Endothelial cell of umbilical vein (primary cell): ENCODE measurements at regions not wholly inside any gene's neighbourhood (a gene's known extent, or its start where the extent isn't known, plus 50 kb on each side); places are given as distances from the start of the nearest gene placed in this dataset.

Experiments used
- BruUV-seq: library from RNA; stranded (reverse); fragments of 400-500 nt; replicated peaks from 2 replicates; lab custom pipeline; 2021; lab: Mats Ljungman, UMichigan
- CTCF ChIA-PET: fragments of 300-600, 350-600 bp; sonication (Branson Sonifier 250); formaldehyde crosslinking; loops from one replicate; lab custom pipeline; 2021; ENCODE audit warnings: antibody characterized with exemption, inconsistent platforms; lab: Charles Lee
- POLR2A ChIA-PET: fragments of 300-600, 350-600 bp; sonication (Branson Sonifier 250); formaldehyde crosslinking; loops from one replicate; lab custom pipeline; 2021; ENCODE audit warnings: antibody characterized with exemption, inconsistent platforms; lab: Charles Lee
- DNase-seq: peaks from one replicate; pipeline ENCODE4 v3.0.0-alpha.2; 2011; ENCODE audit warnings: low read depth, low spot score
- FAIRE-seq: peaks from 2 replicates; lab custom pipeline; 2011; peaks lifted over from hg19 to GRCh38; lab: Jason Lieb, UNC
- H2AFZ ChIP-seq: 2 replicates; pipeline ENCODE4 v1.6.0; 2012; ENCODE audit warnings: low read depth, low read length, control low read depth, inconsistent platforms
- H3K27ac ChIP-seq: 2 replicates; pipeline ENCODE4 v1.5.1; 2011; ENCODE audit warnings: low read depth, mild to moderate bottlenecking, control low read depth, low read length, moderate library complexity; ENCODE audit not compliant: insufficient read depth
- H3K27me3 ChIP-seq, 2 experiments: 2 replicates each; pipeline versions ENCODE4 v1.6.0 to v1.6.1; 2011; ENCODE audit warnings: low read length in 2 of 2, mixed read lengths in 1 of 2; ENCODE audit not compliant: control insufficient read depth in 2 of 2, insufficient read depth in 2 of 2
- H3K36me3 ChIP-seq, 2 experiments: 2 replicates in 1 of 2; 3 replicates in 1 of 2; pipeline ENCODE4 v1.5.1; 2011; ENCODE audit warnings: low read length in 2 of 2, mild to moderate bottlenecking in 1 of 2, moderate library complexity in 1 of 2; ENCODE audit not compliant: control insufficient read depth in 2 of 2, insufficient read depth in 2 of 2; ENCODE audit errors: extremely low read depth in 1 of 2
- H3K4me1 ChIP-seq: 3 replicates; pipeline ENCODE4 v1.5.1; 2011; ENCODE audit warnings: mild to moderate bottlenecking, low read length; ENCODE audit not compliant: control insufficient read depth, insufficient read depth; ENCODE audit errors: extremely low read depth
- H3K4me2 ChIP-seq: 2 replicates; pipeline ENCODE4 v1.6.1; 2011; ENCODE audit warnings: low read length, control low read depth, mixed read lengths; ENCODE audit not compliant: insufficient read depth
- H3K4me3 ChIP-seq, 3 experiments: fragments of 200-600 bp in 1 of 3; sonication (generic), shearing (Covaris generic) in 1 of 3; replicated peaks in 1 of 3; 2 replicates each; pipeline ENCODE4 v1.5.1; 2011 to 2016; ENCODE audit warnings: control low read depth in 3 of 3, low read length in 3 of 3, mild to moderate bottlenecking in 2 of 3, inconsistent platforms in 1 of 3, low read depth in 1 of 3, moderate library complexity in 1 of 3; ENCODE audit not compliant: insufficient read depth in 1 of 3
- H3K79me2 ChIP-seq: 2 replicates; pipeline ENCODE4 v1.6.0; 2012; ENCODE audit warnings: low read length, inconsistent platforms; ENCODE audit not compliant: control insufficient read depth, insufficient read depth
- H3K9ac ChIP-seq: replicated peaks from 2 replicates; pipeline ENCODE3; 2011; ENCODE audit warnings: low read length, control low read depth; ENCODE audit not compliant: insufficient read depth; ENCODE audit errors: extremely low read depth
- H3K9me1 ChIP-seq: replicated peaks from 3 replicates; pipeline ENCODE4 v1.6.0; 2011; ENCODE audit warnings: mild to moderate bottlenecking, low read length; ENCODE audit not compliant: control insufficient read depth, insufficient read depth; ENCODE audit errors: extremely low read depth
- H3K9me3 ChIP-seq: replicated peaks from 2 replicates; pipeline ENCODE4 v1.5.1; 2012; ENCODE audit warnings: low read length, inconsistent platforms; ENCODE audit not compliant: control insufficient read depth, insufficient read depth
- H4K20me1 ChIP-seq: replicated peaks from 2 replicates; pipeline ENCODE3; 2011; ENCODE audit warnings: mild to moderate bottlenecking, low read length; ENCODE audit not compliant: control insufficient read depth, insufficient read depth; ENCODE audit errors: extremely low read depth
- EZH2 ChIP-seq: IDR thresholded peaks from 2 replicates; pipeline ENCODE4 v1.6.1; 2012; ENCODE audit warnings: borderline replicate concordance, low read depth, mild to moderate bottlenecking, moderate library complexity, low read length, inconsistent platforms; ENCODE audit not compliant: severe bottlenecking
- FOS ChIP-seq: IDR thresholded peaks from 2 replicates; pipeline ENCODE4 v1.6.1; 2011; ENCODE audit warnings: mild to moderate bottlenecking, low read length, moderate library complexity, borderline replicate concordance; ENCODE audit not compliant: insufficient read depth
- GATA2 ChIP-seq: IDR thresholded peaks from 2 replicates; pipeline ENCODE4 v1.7.0; 2011; ENCODE audit warnings: low read depth, mild to moderate bottlenecking, moderate library complexity, mixed read lengths, low read length; ENCODE audit not compliant: insufficient read length, insufficient read depth
- JUN ChIP-seq: IDR thresholded peaks from 2 replicates; pipeline ENCODE4 v1.6.1; 2011; ENCODE audit warnings: borderline replicate concordance, low read depth; ENCODE audit not compliant: insufficient read length, insufficient read depth
- MYC ChIP-seq: IDR thresholded peaks from one replicate; pipeline ENCODE4 v1.6.1; 2011; ENCODE audit warnings: mild to moderate bottlenecking, low read depth, low read length
- POLR2A ChIP-seq: IDR thresholded peaks from 2 replicates; pipeline ENCODE4 v1.6.1; 2012; ENCODE audit warnings: low read depth, mild to moderate bottlenecking, control low read depth, low read length
- POLR2AphosphoS5 ChIP-seq: IDR thresholded peaks from 2 replicates; pipeline ENCODE4 v1.6.1; 2012; ENCODE audit warnings: low read depth, mild to moderate bottlenecking, control low read depth, low read length, moderate library complexity; ENCODE audit not compliant: insufficient read depth
- dilution Hi-C: fragments of 300-500 bp; cut with MboI; formaldehyde crosslinking; loops from one replicate; pipeline ENCODE4 v1.15.0; 2019; ENCODE audit warnings: low sequenced_read_pairs; ENCODE audit not compliant: extremely low pct_ligation_motif_present
- intact Hi-C: fragments of 100-400 bp; cut with micrococcal nuclease; formaldehyde crosslinking; loops from one replicate; pipeline ENCODE4 v1.10.0; 2022
- TF ChIP-seq, protein P1 (sequence below): IDR thresholded peaks from 2 replicates; pipeline ENCODE4 v1.6.1; 2011; ENCODE audit not compliant: insufficient read depth, insufficient read length
- TF ChIP-seq, protein P2 (sequence below), 2 donors: IDR thresholded peaks; 1 replicate in 1 of 2; 2 replicates in 1 of 2; pipeline ENCODE4 v1.5.1; 2011; ENCODE audit warnings: low read length in 2 of 2, mild to moderate bottlenecking in 2 of 2, moderate library complexity in 2 of 2, control low read depth in 1 of 2, inconsistent platforms in 1 of 2, low read depth in 1 of 2; ENCODE audit not compliant: insufficient read depth in 1 of 2; ENCODE audit errors: extremely low read depth in 1 of 2

DNA sequence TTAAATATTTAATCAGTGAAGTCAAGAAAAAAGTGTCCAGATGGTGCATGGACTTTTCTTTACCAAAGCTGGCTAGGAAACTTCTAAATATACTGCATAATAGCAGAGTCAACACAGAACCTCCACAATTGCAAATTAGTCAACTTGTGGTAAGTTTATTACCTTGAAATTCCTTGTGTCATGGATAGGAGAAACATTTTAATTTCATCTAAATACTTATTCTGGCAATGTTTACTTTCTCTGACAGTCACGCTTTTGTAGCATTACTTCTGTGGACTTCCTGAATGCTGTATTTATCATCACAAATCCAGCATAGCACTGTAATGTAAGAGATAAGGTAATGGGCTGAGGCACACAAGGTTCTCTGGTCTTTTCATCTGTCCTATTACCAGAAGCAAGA, 2266.1 kb downstream of the PCDH7 start:
- dilution Hi-C loops = no loop called here
- CTCF ChIA-PET = no interaction called here

More for the DNA sequence above, 2266.1 kb downstream of the PCDH7 start:
- H3K36me3 ChIP-seq = no peaks in the 10 kb centered on the region
- H4K20me1 ChIP-seq = no peaks in the 10 kb centered on the region
- H3K9me3 ChIP-seq = no peaks in the 10 kb centered on the region
- intact Hi-C loops = no loop called here
- TF ChIP-seq FOS = no peak
- TF ChIP-seq POLR2AphosphoS5 = no peak
- no peak for TF ChIP-seq EZH2
- no peak for TF ChIP-seq GATA2
- no peak for TF ChIP-seq JUN
- no peak for TF ChIP-seq MYC
- TF ChIP-seq, protein P1, sequence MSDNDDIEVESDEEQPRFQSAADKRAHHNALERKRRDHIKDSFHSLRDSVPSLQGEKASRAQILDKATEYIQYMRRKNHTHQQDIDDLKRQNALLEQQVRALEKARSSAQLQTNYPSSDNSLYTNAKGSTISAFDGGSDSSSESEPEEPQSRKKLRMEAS = no peak
- TF ChIP-seq, protein P2, sequence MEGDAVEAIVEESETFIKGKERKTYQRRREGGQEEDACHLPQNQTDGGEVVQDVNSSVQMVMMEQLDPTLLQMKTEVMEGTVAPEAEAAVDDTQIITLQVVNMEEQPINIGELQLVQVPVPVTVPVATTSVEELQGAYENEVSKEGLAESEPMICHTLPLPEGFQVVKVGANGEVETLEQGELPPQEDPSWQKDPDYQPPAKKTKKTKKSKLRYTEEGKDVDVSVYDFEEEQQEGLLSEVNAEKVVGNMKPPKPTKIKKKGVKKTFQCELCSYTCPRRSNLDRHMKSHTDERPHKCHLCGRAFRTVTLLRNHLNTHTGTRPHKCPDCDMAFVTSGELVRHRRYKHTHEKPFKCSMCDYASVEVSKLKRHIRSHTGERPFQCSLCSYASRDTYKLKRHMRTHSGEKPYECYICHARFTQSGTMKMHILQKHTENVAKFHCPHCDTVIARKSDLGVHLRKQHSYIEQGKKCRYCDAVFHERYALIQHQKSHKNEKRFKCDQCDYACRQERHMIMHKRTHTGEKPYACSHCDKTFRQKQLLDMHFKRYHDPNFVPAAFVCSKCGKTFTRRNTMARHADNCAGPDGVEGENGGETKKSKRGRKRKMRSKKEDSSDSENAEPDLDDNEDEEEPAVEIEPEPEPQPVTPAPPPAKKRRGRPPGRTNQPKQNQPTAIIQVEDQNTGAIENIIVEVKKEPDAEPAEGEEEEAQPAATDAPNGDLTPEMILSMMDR (IDR thresholded peaks at IDR 0.05; ENCODE audit: extremely low read depth in 1 of 2, insufficient read depth in 1 of 2, low read depth in 1 of 2, low read length in 2 of 2) = no peak
- no peak for TF ChIP-seq POLR2A
- no peaks in the 10 kb centered on the region for H3K27me3 ChIP-seq
- no peaks in the 10 kb centered on the region for H3K79me2 ChIP-seq
- H2AFZ ChIP-seq = no peak overlapping the region
- H3K9ac ChIP-seq = no peak overlapping the region
- H3K4me2 ChIP-seq = no peak overlapping the region
- H3K4me1 ChIP-seq = no peaks in the 10 kb centered on the region
- no peak overlapping the region for H3K27ac ChIP-seq
- POLR2A ChIA-PET = no interaction called here
- H3K4me3 ChIP-seq = no peak overlapping the region
- BruUV-seq = no TSS peak
- no peak for DNase-seq
- FAIRE-seq = no peak
- no peaks in the 10 kb centered on the region for H3K9me1 ChIP-seq
